ENCODE measurements at regions not wholly inside any gene's neighbourhood (a gene's known extent, or its start where the extent isn't known, plus 50 kb on each side); places are given as distances from the start of the nearest gene placed in this dataset.

DNA sequence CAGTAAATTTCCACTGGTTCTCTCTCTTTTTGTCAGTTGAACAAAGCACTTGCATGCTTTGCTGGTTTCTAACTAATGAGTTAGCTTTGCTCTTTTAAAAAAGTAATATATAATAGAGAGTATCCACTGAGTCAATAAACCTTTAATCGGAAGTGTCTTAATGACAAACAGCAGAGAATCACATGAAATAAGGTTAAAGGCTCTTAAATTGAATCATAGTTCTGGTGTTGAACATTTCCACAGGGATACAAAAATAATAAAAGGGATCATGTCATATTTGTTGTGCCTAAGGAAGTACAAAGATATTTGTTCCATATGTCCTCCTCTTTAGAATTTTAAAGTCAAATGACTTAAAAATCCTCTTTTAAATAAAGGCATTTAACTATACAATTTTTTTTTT is 362.6 kb downstream of the LRIG3 start:
- intact Hi-C loops (cut with micrococcal nuclease) = no loop called here
- no peaks in the 10 kb centered on the region for H3F3A ChIP-seq (ENCODE audit: low read length, unreplicated experiment)
- H3K27ac ChIP-seq (ENCODE audit: low read length) = peak overlapping the region; percentile 64
- TF ChIP-seq, protein P1, sequence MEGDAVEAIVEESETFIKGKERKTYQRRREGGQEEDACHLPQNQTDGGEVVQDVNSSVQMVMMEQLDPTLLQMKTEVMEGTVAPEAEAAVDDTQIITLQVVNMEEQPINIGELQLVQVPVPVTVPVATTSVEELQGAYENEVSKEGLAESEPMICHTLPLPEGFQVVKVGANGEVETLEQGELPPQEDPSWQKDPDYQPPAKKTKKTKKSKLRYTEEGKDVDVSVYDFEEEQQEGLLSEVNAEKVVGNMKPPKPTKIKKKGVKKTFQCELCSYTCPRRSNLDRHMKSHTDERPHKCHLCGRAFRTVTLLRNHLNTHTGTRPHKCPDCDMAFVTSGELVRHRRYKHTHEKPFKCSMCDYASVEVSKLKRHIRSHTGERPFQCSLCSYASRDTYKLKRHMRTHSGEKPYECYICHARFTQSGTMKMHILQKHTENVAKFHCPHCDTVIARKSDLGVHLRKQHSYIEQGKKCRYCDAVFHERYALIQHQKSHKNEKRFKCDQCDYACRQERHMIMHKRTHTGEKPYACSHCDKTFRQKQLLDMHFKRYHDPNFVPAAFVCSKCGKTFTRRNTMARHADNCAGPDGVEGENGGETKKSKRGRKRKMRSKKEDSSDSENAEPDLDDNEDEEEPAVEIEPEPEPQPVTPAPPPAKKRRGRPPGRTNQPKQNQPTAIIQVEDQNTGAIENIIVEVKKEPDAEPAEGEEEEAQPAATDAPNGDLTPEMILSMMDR (conservative IDR thresholded peaks at IDR 0.05; ENCODE audit: low read depth, low read length) = no peak
- TF ChIP-seq EZH2 (IDR thresholded peaks at IDR 0.05; ENCODE audit: low read length, unreplicated experiment) (no peak), EZH2phosphoT487 (IDR thresholded peaks at IDR 0.05; ENCODE audit: borderline replicate concordance, low read length) (no peak)
- H2AFZ ChIP-seq (ENCODE audit: low read length) = peak overlapping the region; percentile 44; the same call in 1 of the 2 replicates
- no peaks in the 10 kb centered on the region for H3K9me3 ChIP-seq (ENCODE audit: low read length)
- H3K4me3 ChIP-seq (ENCODE audit: low read length) = 0 out of 2 replicates have a peak overlapping the region, but pooled peaks have one; percentile 12
- H4K20me1 ChIP-seq (ENCODE audit: low read length) = no peaks in the 10 kb centered on the region
- H3K36me3 ChIP-seq (ENCODE audit: low read depth, low read length) = no peaks in the 10 kb centered on the region
- H3K4me1 ChIP-seq (ENCODE audit: insufficient read depth, low read length) = peaks cover 13% of the 10 kb centered on the region
- H3K9me2 ChIP-seq (replicated peaks; ENCODE audit: low read length) = no peaks in the 10 kb centered on the region
- DNase-seq (no peak), ATAC-seq (peak; percentile 29)
- ChIA-PET POLR2A (ENCODE audit: unreplicated experiment) (no interaction called here), CTCF (no interaction called here)
- H3K27me3 ChIP-seq (ENCODE audit: low read length) = no peaks in the 10 kb centered on the region
- no TSS peak for BruUV-seq (replicated peaks)
- H3K79me2 ChIP-seq (ENCODE audit: low read length) = no peaks in the 10 kb centered on the region
- no peak overlapping the region for H3K9ac ChIP-seq (ENCODE audit: low read length)
- H3K4me2 ChIP-seq (ENCODE audit: low read length) = peak overlapping the region; percentile 35

DNA sequence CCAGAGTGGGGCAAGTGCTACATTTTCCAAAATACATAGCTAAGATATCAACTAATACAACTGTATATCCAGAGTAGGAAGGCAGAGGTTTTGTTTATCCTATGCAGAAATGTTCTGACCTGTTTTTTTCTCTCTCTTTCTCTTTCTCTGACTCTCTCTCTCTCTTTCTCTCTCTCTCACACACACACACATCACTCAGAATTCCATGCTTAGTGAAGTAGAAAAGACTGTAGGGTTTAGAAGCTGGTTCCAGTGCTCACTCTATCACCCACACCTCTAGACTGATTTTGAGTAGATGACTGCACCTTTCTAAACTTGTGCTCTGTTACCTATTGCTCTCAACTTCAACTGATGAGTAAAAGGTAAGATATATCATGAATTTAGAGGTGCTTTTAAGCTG is 356.7 kb downstream of the LRIG3 start:
- Histone ChIP-seq H2AFZ (ENCODE audit: low read length) (no peak overlapping the region), H3K36me3 (ENCODE audit: low read depth, low read length) (no peaks in the 10 kb centered on the region), H3K9ac (ENCODE audit: low read length) (no peak overlapping the region), H3K4me2 (ENCODE audit: low read length) (no peak overlapping the region), H3K4me3 (ENCODE audit: low read length) (no peak overlapping the region), H3K9me3 (ENCODE audit: low read length) (no peaks in the 10 kb centered on the region), H3K27me3 (ENCODE audit: low read length) (no peaks in the 10 kb centered on the region), H3F3A (ENCODE audit: low read length, unreplicated experiment) (no peaks in the 10 kb centered on the region), H3K4me1 (ENCODE audit: insufficient read depth, low read length) (peaks cover 25% of the 10 kb centered on the region), H3K79me2 (ENCODE audit: low read length) (no peaks in the 10 kb centered on the region), H3K9me2 (replicated peaks; ENCODE audit: low read length) (no peaks in the 10 kb centered on the region), H4K20me1 (ENCODE audit: low read length) (no peaks in the 10 kb centered on the region), H3K27ac (ENCODE audit: low read length) (no peak overlapping the region)
- ChIA-PET POLR2A (ENCODE audit: unreplicated experiment) (no interaction called here), CTCF (interaction anchor here (0.6 kb wide), 1 partner anchor 238 kb away, joined by 7 read pairs; no protein-coding TSS in a partner anchor)
- TF ChIP-seq, protein P1 (conservative IDR thresholded peaks at IDR 0.05; ENCODE audit: low read depth, low read length) = no peak
- TF ChIP-seq EZH2phosphoT487 (IDR thresholded peaks at IDR 0.05; ENCODE audit: borderline replicate concordance, low read length) = no peak
- TF ChIP-seq EZH2 (IDR thresholded peaks at IDR 0.05; ENCODE audit: low read length, unreplicated experiment) = no peak
- intact Hi-C loops (cut with micrococcal nuclease) = loop anchor here (10.0 kb wide), 1 partner anchor 91 kb away; no protein-coding TSS in a partner anchor
- BruUV-seq (replicated peaks) = no TSS peak
- ATAC-seq (no peak), DNase-seq (no peak)

DNA sequence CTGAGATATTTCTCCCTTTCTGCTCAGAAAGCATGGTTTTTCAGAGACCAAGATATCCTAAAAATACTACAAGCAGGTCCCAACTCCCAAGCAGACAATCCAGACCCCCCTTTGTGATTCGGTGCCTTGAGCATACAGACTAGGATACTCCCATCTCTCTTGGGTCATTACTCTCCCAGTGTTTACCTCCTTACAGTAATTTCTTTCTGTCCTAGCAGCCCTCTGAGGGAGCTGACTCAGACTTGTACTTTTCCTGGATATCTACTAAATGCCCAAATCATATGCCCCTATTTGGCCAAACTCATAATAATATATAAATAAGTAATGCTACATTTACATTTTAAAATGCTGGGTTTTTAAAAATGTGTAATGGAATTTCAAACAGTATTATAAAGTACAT is 355.6 kb downstream of the LRIG3 start:
- Histone ChIP-seq H3K4me2 (ENCODE audit: low read length) (no peak overlapping the region), H3K79me2 (ENCODE audit: low read length) (no peaks in the 10 kb centered on the region), H4K20me1 (ENCODE audit: low read length) (no peaks in the 10 kb centered on the region), H3K36me3 (ENCODE audit: low read depth, low read length) (no peaks in the 10 kb centered on the region), H3K27me3 (ENCODE audit: low read length) (no peaks in the 10 kb centered on the region), H3F3A (ENCODE audit: low read length, unreplicated experiment) (no peaks in the 10 kb centered on the region), H3K9me2 (replicated peaks; ENCODE audit: low read length) (no peaks in the 10 kb centered on the region), H3K4me3 (ENCODE audit: low read length) (no peak overlapping the region), H3K4me1 (ENCODE audit: insufficient read depth, low read length) (peaks cover 25% of the 10 kb centered on the region), H3K27ac (ENCODE audit: low read length) (no peak overlapping the region), H3K9ac (ENCODE audit: low read length) (no peak overlapping the region), H2AFZ (ENCODE audit: low read length) (no peak overlapping the region), H3K9me3 (ENCODE audit: low read length) (no peaks in the 10 kb centered on the region)
- ATAC-seq (0 out of 2 replicates have a peak, but pooled peaks have one; percentile 21), DNase-seq (peak; percentile 27)
- no TSS peak for BruUV-seq (replicated peaks)
- intact Hi-C loops (cut with micrococcal nuclease) = loop anchor here (10.0 kb wide), 1 partner anchor 90 kb away; no protein-coding TSS in a partner anchor
- POLR2A ChIA-PET (ENCODE audit: unreplicated experiment) = no interaction called here
- TF ChIP-seq EZH2 (IDR thresholded peaks at IDR 0.05; ENCODE audit: low read length, unreplicated experiment) (no peak), EZH2phosphoT487 (IDR thresholded peaks at IDR 0.05; ENCODE audit: borderline replicate concordance, low read length) (no peak)
- TF ChIP-seq, protein P1 (conservative IDR thresholded peaks at IDR 0.05; ENCODE audit: low read depth, low read length) = no peak
- CTCF ChIA-PET = no interaction called here
